K562 (cell line): ENCODE measurements at regions not wholly inside any gene's neighbourhood (a gene's known extent, or its start where the extent isn't known, plus 50 kb on each side); places are given as distances from the start of the nearest gene placed in this dataset.

ENCODE experiments used
- ASH1L ChIP-seq: fragments of 450-650 bp; IDR thresholded peaks from 2 replicates; pipeline ENCODE4 v1.6.1; 2018; ENCODE audit warnings: borderline replicate concordance, mild to moderate bottlenecking, low read depth; ENCODE audit not compliant: partially characterized antibody
- BDP1 ChIP-seq: IDR thresholded peaks from 3 replicates; pipeline ENCODE4 v1.6.1; 2011; ENCODE audit not compliant: insufficient read length, insufficient read depth
- KDM4B ChIP-seq, 2 experiments: fragments of 450-650 bp in 1 of 2; sonication (generic) in 1 of 2; IDR thresholded peaks; 2 replicates each; pipeline ENCODE4 v1.6.1; 2016 to 2017; ENCODE audit warnings: borderline replicate concordance in 2 of 2, antibody characterized with exemption in 1 of 2, low read depth in 1 of 2, mild to moderate bottlenecking in 1 of 2
- RAD51 ChIP-seq: fragments of 450-650 bp; IDR thresholded peaks from 2 replicates; pipeline ENCODE4 v1.7.1; 2016; ENCODE audit warnings: low read depth, mild to moderate bottlenecking, borderline replicate concordance
- XRCC5 ChIP-seq: fragments of 200-400 bp; formaldehyde crosslinking; IDR thresholded peaks from 2 replicates; pipeline ENCODE4 v1.6.1; 2017; ENCODE audit warnings: low read depth, mild to moderate bottlenecking, low read length
- ZNF174 ChIP-seq: fragments of 250-450 bp; sonication (Bioruptor Pico); IDR thresholded peaks from 2 replicates; pipeline ENCODE4 v1.4.0; 2020; ENCODE audit warnings: mild to moderate bottlenecking
- ZNF232 ChIP-seq: sonication (generic); formaldehyde crosslinking; IDR thresholded peaks from 2 replicates; pipeline ENCODE4 v1.8.0; 2022; ENCODE audit warnings: mild to moderate bottlenecking, missing genetic modification reagents
- ZNF311 ChIP-seq: fragments of 250-450 bp; sonication (Bioruptor Pico); IDR thresholded peaks from 2 replicates; pipeline ENCODE4 v1.4.0; 2020; ENCODE audit warnings: mild to moderate bottlenecking, moderate library complexity
- TF ChIP-seq, protein P1 (sequence below), 2 experiments: fragments of 450-650 bp; IDR thresholded peaks; 2 replicates each; pipeline ENCODE4 v1.6.1; 2016; ENCODE audit warnings: mild to moderate bottlenecking in 2 of 2, borderline replicate concordance in 1 of 2, low read depth in 1 of 2, moderate library complexity in 1 of 2

DNA sequence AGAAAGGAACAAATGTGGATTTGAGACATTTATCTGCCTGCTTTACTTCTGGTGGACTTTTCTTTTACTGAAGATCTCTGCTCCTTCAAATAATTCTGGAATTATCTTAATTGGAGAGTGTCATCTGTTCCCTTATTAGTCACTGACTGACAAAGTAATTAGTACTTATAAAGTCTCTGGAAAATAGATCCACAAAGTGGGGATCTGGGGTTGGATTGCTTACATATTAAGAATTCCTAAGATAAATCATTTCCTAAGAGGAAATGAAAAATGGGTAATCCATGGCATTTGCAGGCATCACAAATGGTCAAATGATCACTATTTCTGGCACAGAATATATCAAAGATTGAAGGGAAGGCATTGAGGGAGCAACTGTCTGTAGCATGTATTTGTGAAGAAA, 137.4 kb upstream of the SLITRK5 start (continued):
- TF ChIP-seq, protein P1, sequence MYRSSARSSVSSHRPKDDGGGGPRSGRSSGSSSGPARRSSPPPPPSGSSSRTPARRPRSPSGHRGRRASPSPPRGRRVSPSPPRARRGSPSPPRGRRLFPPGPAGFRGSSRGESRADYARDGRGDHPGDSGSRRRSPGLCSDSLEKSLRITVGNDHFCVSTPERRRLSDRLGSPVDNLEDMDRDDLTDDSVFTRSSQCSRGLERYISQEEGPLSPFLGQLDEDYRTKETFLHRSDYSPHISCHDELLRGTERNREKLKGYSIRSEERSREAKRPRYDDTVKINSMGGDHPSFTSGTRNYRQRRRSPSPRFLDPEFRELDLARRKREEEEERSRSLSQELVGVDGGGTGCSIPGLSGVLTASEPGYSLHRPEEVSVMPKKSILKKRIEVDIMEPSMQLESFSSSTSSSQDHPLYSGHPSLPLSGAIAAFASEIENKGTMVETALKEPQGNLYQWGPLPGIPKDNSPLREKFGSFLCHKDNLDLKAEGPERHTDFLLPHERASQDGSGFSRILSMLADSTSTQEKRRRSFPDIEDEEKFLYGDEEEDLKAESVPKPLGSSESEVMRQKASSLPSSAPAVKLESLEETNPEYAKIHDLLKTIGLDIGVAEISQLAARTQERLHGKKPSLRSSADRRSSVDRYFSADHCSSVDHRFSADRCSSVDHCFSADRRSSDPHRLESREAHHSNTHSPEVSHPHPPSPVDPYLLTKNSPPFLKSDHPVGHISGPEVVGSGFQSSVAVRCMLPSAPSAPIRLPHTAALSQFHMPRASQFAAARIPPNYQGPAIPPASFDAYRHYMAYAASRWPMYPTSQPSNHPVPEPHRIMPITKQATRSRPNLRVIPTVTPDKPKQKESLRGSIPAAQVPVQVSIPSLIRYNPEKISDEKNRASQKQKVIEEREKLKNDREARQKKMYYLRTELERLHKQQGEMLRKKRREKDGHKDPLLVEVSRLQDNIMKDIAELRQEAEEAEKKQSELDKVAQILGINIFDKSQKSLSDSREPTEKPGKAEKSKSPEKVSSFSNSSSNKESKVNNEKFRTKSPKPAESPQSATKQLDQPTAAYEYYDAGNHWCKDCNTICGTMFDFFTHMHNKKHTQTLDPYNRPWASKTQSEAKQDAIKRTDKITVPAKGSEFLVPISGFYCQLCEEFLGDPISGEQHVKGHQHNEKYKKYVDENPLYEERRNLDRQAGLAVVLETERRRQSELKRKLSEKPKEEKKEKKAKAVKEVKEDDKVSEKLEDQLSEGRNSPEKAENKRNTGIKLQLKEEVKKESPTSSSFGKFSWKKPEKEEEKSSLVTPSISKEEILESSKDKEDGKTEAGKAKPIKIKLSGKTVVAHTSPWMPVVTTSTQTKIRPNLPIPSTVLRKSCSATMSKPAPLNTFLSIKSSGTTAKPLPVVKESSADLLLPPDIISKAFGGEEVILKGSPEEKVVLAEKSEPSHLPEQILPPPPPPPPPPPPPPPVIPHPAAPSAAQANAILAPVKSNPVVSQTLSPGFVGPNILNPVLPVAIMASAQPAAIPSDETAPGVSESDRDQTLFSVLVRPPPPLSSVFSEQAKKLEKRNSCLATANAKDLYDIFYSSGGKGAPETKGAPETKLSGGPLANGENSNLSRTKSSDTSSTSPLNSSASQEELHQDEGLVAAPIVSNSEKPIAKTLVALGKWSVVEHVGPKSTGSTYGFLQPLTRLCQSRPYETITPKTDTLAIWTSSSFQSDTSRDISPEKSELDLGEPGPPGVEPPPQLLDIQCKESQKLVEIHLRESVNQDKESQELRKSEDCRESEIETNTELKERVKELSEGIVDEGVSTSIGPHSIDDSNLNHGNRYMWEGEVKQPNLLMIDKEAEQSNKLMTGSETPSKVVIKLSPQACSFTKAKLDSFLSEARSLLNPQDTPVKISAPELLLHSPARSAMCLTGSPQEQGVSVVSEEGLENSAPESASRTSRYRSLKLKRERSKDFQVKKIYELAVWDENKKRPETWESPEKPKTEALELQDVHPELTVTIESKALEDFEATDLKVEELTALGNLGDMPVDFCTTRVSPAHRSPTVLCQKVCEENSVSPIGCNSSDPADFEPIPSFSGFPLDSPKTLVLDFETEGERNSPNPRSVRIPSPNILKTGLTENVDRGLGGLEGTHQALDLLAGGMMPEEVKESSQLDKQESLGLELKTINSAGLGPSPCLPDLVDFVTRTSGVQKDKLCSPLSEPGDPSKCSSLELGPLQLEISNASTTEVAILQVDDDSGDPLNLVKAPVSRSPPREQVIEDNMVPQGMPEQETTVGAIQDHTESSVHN (IDR thresholded peaks at IDR 0.05; ENCODE audit: borderline replicate concordance in 1 of 2, low read depth in 1 of 2), result no peak
- TF ChIP-seq KDM4B (IDR thresholded peaks at IDR 0.05; ENCODE audit: borderline replicate concordance in 2 of 2, low read depth in 1 of 2) (no peak), ZNF174 (CRISPR knock-in tag) (no peak), ASH1L (no peak), BDP1 (no peak), XRCC5 (no peak), ZNF232 (CRISPR knock-in tag) (no peak), ZNF311 (no peak), RAD51 (no peak)
